ENCODE measurements at regions not wholly inside any gene's neighbourhood (a gene's known extent, or its start where the extent isn't known, plus 50 kb on each side); places are given as distances from the start of the nearest gene placed in this dataset.
A peak's percentile ranks its signal among the peaks of the same experiment; 100 is the strongest.

DNA sequence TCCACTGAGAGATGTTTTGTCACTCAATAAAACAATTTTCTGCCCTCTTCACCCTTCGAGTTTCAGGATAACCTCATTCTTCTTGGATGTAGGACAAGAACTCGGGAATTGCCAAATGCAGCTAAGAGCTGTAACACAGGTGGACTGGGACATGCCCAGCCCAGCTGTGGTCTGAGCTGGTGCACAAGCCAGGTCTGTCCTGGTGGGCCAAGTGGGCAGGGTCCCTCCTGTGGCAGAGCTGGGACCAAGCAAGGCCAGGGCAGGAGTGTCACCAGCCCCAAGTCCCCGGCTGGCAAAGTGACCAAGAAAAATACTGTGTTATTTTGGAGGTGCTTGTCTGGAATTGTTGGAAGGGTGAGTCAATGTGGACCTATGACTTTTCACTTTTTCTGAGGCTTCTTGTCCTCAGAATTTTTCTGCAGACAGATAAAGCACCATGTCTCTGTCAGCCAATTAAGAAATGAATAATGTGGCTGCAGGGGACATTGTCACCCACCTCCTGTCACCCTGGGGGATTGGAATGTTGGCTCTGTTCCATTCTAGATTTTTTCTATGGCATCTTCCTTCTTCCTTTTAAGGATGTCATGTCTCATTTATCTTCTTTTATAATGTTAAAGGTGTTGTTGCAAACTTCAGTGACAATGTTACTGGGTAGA is 645.2 kb upstream of the EPHA6 start:
- DNase-seq (ENCODE audit: low read depth) (no peak), FAIRE-seq (no peak)
- no peaks in the 10 kb centered on the region for H3K27me3 ChIP-seq (ENCODE audit: control insufficient read depth, insufficient read depth, low read length)
- no peaks in the 10 kb centered on the region for H3K36me3 ChIP-seq (ENCODE audit: control insufficient read depth, insufficient read depth, low read length)
- no peak overlapping the region for H3K4me3 ChIP-seq (ENCODE audit: low read depth, low read length)
- TF ChIP-seq CTCF (IDR thresholded peaks at IDR 0.05; ENCODE audit: insufficient read depth, low read length, severe bottlenecking): no peak

GRCh38 chr3:96172917-96173316 is 641.5 kb upstream of the EPHA6 start:
- FAIRE-seq (no peak), DNase-seq (ENCODE audit: low read depth) (no peak)
- Histone ChIP-seq H3K36me3 (ENCODE audit: control insufficient read depth, insufficient read depth, low read length) (no peaks in the 10 kb centered on the region), H3K4me3 (ENCODE audit: low read depth, low read length) (no peak overlapping the region), H3K27me3 (ENCODE audit: control insufficient read depth, insufficient read depth, low read length) (no peaks in the 10 kb centered on the region)
- TF ChIP-seq CTCF (IDR thresholded peaks at IDR 0.05; ENCODE audit: insufficient read depth, low read length, severe bottlenecking): no peak

GRCh38 chr3:96175500-96175899 is 638.9 kb upstream of the EPHA6 start:
- Histone ChIP-seq H3K27me3 (ENCODE audit: control insufficient read depth, insufficient read depth, low read length) (no peaks in the 10 kb centered on the region), H3K4me3 (ENCODE audit: low read depth, low read length) (no peak overlapping the region), H3K36me3 (ENCODE audit: control insufficient read depth, insufficient read depth, low read length) (no peaks in the 10 kb centered on the region)
- no peak for DNase-seq (ENCODE audit: low read depth)
- no peak for FAIRE-seq
- TF ChIP-seq CTCF (IDR thresholded peaks at IDR 0.05; ENCODE audit: insufficient read depth, low read length, severe bottlenecking): no peak

DNA sequence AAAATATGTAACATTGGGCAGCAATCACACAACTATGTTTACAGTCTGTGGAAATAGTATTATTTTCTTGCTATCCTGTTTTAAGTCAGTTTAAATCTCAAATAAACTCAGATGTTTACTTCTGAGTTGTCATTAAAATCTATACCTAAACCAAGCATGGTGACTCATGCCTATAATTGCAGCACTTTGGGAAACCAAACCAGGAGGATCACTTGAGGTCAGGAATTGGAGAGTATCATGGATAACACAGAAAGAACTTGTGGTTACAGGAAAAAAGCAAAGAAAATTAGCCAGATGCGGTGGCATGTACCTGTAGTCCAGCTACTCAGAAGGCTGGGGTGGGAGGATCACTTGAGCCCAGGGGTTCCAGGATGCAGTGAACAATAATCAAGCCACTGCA is 631.6 kb upstream of the EPHA6 start:
- Histone ChIP-seq H3K36me3 (ENCODE audit: control insufficient read depth, insufficient read depth, low read length) (no peaks in the 10 kb centered on the region), H3K27me3 (ENCODE audit: control insufficient read depth, insufficient read depth, low read length) (no peaks in the 10 kb centered on the region), H3K4me3 (ENCODE audit: low read depth, low read length) (no peak overlapping the region)
- DNase-seq (ENCODE audit: low read depth) (peak; percentile 19), FAIRE-seq (no peak)
- no peak for TF ChIP-seq CTCF (IDR thresholded peaks at IDR 0.05; ENCODE audit: insufficient read depth, low read length, severe bottlenecking)

DNA sequence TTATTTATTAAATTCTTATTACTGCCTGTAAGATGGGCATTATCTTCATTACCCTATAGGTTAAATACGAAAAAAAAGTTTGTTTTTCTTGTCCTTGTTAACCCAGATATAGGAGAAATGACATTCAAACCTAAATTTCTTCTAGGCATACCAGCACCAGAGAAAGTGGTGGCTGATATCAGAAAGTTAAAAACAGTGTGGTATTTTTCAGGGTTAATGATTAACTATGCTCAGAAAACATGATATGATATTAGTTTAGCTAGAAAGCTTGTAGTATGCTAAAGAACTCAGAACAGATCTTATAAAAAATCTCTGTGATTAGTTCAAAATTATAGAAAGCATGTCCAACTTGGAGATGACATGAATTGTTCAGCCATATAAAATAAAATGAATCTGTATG is 630.5 kb upstream of the EPHA6 start:
- no peak for DNase-seq (ENCODE audit: low read depth)
- TF ChIP-seq CTCF (IDR thresholded peaks at IDR 0.05; ENCODE audit: insufficient read depth, low read length, severe bottlenecking): no peak
- no peaks in the 10 kb centered on the region for H3K27me3 ChIP-seq (ENCODE audit: control insufficient read depth, insufficient read depth, low read length)
- FAIRE-seq: no peak
- H3K36me3 ChIP-seq (ENCODE audit: control insufficient read depth, insufficient read depth, low read length): no peaks in the 10 kb centered on the region
- H3K4me3 ChIP-seq (ENCODE audit: low read depth, low read length): no peak overlapping the region

DNA sequence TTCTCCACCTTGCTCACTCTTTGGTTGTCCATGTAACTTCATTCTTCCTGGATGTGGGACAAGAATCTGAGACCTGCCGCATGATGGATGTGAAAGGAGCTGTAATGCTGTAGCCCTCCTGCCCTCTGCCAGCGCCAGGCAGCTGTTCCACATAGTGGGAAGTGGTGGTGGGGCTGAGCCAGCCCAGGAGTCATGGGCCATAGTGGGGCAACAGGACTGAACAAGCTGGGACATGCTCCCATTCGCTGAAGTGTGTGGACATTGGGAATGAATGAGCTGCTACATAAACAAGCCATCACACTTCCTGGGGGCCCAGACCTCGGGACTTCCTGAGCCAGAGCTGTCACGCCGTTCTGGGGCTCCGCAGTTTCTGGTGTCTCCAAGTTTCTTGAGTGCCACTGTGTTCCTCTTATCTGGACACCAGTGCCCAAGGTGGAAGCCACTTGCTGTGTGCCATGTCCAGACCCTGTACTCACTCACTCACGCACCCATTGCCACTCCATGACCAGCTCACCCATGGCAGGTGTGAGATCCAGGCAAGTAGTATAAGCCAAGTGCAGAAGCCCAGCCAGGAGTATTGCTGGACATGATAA is 624.3 kb upstream of the EPHA6 start:
- FAIRE-seq (peak; percentile 75), DNase-seq (ENCODE audit: low read depth) (no peak)
- TF ChIP-seq CTCF (IDR thresholded peaks at IDR 0.05; ENCODE audit: insufficient read depth, low read length, severe bottlenecking): no peak
- H3K27me3 ChIP-seq (ENCODE audit: control insufficient read depth, insufficient read depth, low read length): no peaks in the 10 kb centered on the region
- no peaks in the 10 kb centered on the region for H3K36me3 ChIP-seq (ENCODE audit: control insufficient read depth, insufficient read depth, low read length)
- H3K4me3 ChIP-seq (ENCODE audit: low read depth, low read length): no peak overlapping the region
